ENCODE measurements at regions not wholly inside any gene's neighbourhood (a gene's known extent, or its start where the extent isn't known, plus 50 kb on each side); places are given as distances from the start of the nearest gene placed in this dataset.

GRCh38 chr14:87005280-87005679 lies 987.7 kb downstream of the GALC start:
- no peak for TF ChIP-seq FOXP2 (optimal IDR thresholded peaks at IDR 0.05; ENCODE audit: borderline replicate concordance, extremely low read depth, extremely low read length, insufficient read depth)
- no peak for TF ChIP-seq REST (IDR thresholded peaks at IDR 0.05; ENCODE audit: insufficient read depth in 1 of 2, low read depth in 2 of 2, low read length in 2 of 2)
- TF ChIP-seq POLR2AphosphoS5 (IDR thresholded peaks at IDR 0.05; ENCODE audit: low read depth, low read length) = no peak
- TF ChIP-seq TAF1 (IDR thresholded peaks at IDR 0.05; ENCODE audit: borderline replicate concordance, insufficient read depth, low read length) = no peak
- no peak for TF ChIP-seq SIN3A (IDR thresholded peaks at IDR 0.05; ENCODE audit: borderline replicate concordance, insufficient read depth, low read length)

GRCh38 chr14:87002776-87003175 lies 990.2 kb downstream of the GALC start:
- no peak for TF ChIP-seq TAF1 (IDR thresholded peaks at IDR 0.05; ENCODE audit: borderline replicate concordance, insufficient read depth, low read length)
- TF ChIP-seq POLR2AphosphoS5 (IDR thresholded peaks at IDR 0.05; ENCODE audit: low read depth, low read length) = no peak

- TF ChIP-seq SIN3A (IDR thresholded peaks at IDR 0.05; ENCODE audit: borderline replicate concordance, insufficient read depth, low read length) (no peak), REST (IDR thresholded peaks at IDR 0.05; ENCODE audit: insufficient read depth in 1 of 2, low read depth in 2 of 2, low read length in 2 of 2) (no peak), TAF1 (IDR thresholded peaks at IDR 0.05; ENCODE audit: borderline replicate concordance, insufficient read depth, low read length) (no peak), FOXP2 (optimal IDR thresholded peaks at IDR 0.05; ENCODE audit: borderline replicate concordance, extremely low read depth, extremely low read length, insufficient read depth) (no peak), POLR2AphosphoS5 (IDR thresholded peaks at IDR 0.05; ENCODE audit: low read depth, low read length) (no peak)
Observed at GRCh38 chr14:87001333-87001732, 991.6 kb downstream of the GALC start.

GRCh38 chr14:87000081-87000480 lies 992.9 kb downstream of the GALC start:
- TF ChIP-seq TAF1 (IDR thresholded peaks at IDR 0.05; ENCODE audit: borderline replicate concordance, insufficient read depth, low read length) (no peak), REST (IDR thresholded peaks at IDR 0.05; ENCODE audit: insufficient read depth in 1 of 2, low read depth in 2 of 2, low read length in 2 of 2) (no peak), SIN3A (IDR thresholded peaks at IDR 0.05; ENCODE audit: borderline replicate concordance, insufficient read depth, low read length) (no peak), FOXP2 (optimal IDR thresholded peaks at IDR 0.05; ENCODE audit: borderline replicate concordance, extremely low read depth, extremely low read length, insufficient read depth) (no peak), POLR2AphosphoS5 (IDR thresholded peaks at IDR 0.05; ENCODE audit: low read depth, low read length) (no peak)

- no peak for TF ChIP-seq POLR2AphosphoS5 (IDR thresholded peaks at IDR 0.05; ENCODE audit: low read depth, low read length)
- TF ChIP-seq TAF1 (IDR thresholded peaks at IDR 0.05; ENCODE audit: borderline replicate concordance, insufficient read depth, low read length) = no peak
- no peak for TF ChIP-seq REST (IDR thresholded peaks at IDR 0.05; ENCODE audit: insufficient read depth in 1 of 2, low read depth in 2 of 2, low read length in 2 of 2)
- TF ChIP-seq SIN3A (IDR thresholded peaks at IDR 0.05; ENCODE audit: borderline replicate concordance, insufficient read depth, low read length) = no peak
- no peak for TF ChIP-seq FOXP2 (optimal IDR thresholded peaks at IDR 0.05; ENCODE audit: borderline replicate concordance, extremely low read depth, extremely low read length, insufficient read depth)
Observed at GRCh38 chr14:86999036-86999435, 993.9 kb downstream of the GALC start.

All from PFSK-1 (cell line).